ENCODE measurements at regions not wholly inside any gene's neighbourhood (a gene's known extent, or its start where the extent isn't known, plus 50 kb on each side); places are given as distances from the start of the nearest gene placed in this dataset.
"Not testable (repeated sequence)": the region's sequence is repeated elsewhere in the genome, so short reads cannot be mapped to it uniquely, and the experiment has no call there.

DNA sequence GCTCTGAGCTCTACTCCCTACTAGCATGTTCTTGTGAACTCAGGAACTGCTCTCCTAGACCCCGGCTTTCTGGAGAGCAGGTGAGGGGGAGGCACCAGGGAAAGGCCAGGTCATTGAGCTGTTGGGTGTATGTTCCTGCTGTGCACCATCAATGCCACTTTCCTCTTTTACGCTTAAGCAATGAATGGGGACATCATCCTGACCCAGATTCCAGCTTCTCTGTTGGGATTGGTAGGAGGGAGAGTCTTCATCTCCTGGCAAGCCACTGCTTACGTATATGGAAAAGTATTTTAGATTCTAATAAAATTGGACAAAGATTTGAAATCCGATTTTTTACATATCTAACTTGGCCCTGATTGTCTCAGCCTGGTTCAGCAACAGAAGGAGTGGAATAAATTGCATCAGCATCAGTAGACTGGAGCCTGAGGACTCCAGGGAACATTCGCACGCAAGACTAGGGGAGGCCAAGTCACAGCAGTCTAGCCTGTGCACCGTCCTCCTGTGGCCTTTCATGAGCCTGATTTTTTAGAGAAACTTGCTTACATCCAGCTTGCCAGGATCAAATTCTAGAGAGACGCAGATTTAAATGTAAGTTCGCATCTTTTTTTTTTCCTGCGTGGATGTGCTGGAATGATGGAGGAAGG is 439.3 kb downstream of the RPIA start:
- not testable (repeated sequence) for H3K27me3 ChIP-seq (ENCODE audit: control insufficient read depth, insufficient read depth, low read length); H3K9ac ChIP-seq (ENCODE audit: low read depth, low read length); H3K4me3 ChIP-seq (ENCODE audit: low read length); H3K9me3 ChIP-seq (replicated peaks; ENCODE audit: low read length); H3K36me3 ChIP-seq (ENCODE audit: insufficient read depth, low read length); H3K4me2 ChIP-seq (ENCODE audit: low read length); H3K4me1 ChIP-seq (ENCODE audit: control insufficient read depth, insufficient read depth, low read length)

- not testable (repeated sequence) for H3K4me3 ChIP-seq (ENCODE audit: low read length); H3K36me3 ChIP-seq (ENCODE audit: insufficient read depth, low read length); H3K4me2 ChIP-seq (ENCODE audit: low read length); H3K9ac ChIP-seq (ENCODE audit: low read depth, low read length); H3K27me3 ChIP-seq (ENCODE audit: control insufficient read depth, insufficient read depth, low read length); H3K9me3 ChIP-seq (replicated peaks; ENCODE audit: low read length); H3K4me1 ChIP-seq (ENCODE audit: control insufficient read depth, insufficient read depth, low read length)
These were observed 451.5 kb downstream of the RPIA start for GRCh38 chr2:89142959-89143358.

GRCh38 chr2:89145342-89145741 is 453.9 kb downstream of the RPIA start:
- H3K9ac ChIP-seq (ENCODE audit: low read depth, low read length); H3K27me3 ChIP-seq (ENCODE audit: control insufficient read depth, insufficient read depth, low read length); H3K9me3 ChIP-seq (replicated peaks; ENCODE audit: low read length); H3K4me1 ChIP-seq (ENCODE audit: control insufficient read depth, insufficient read depth, low read length); H3K4me2 ChIP-seq (ENCODE audit: low read length); H3K36me3 ChIP-seq (ENCODE audit: insufficient read depth, low read length); H3K4me3 ChIP-seq (ENCODE audit: low read length): not testable (repeated sequence)

DNA sequence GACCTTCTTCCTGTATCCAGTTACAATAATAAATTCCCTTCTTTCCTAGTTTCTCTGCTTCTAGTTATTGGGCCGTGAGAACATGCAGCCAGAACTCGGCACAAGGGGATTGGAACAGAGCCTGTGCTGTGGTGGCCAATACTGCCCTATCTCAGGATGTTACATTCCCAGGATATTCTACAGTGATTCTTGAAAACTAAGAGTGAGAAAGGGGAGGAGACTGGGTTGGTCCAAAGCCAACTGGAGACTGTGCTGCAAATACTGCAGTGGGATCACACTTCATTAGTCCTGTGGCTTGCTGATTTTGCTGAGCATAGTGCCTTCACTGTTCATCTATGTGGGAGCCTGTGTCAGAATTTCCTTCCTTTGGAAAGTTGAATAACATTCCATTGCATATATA is 456.8 kb downstream of the RPIA start:
- not testable (repeated sequence) for H3K36me3 ChIP-seq (ENCODE audit: insufficient read depth, low read length); H3K4me3 ChIP-seq (ENCODE audit: low read length); H3K4me2 ChIP-seq (ENCODE audit: low read length); H3K4me1 ChIP-seq (ENCODE audit: control insufficient read depth, insufficient read depth, low read length); H3K9ac ChIP-seq (ENCODE audit: low read depth, low read length); H3K27me3 ChIP-seq (ENCODE audit: control insufficient read depth, insufficient read depth, low read length); H3K9me3 ChIP-seq (replicated peaks; ENCODE audit: low read length)

GRCh38 chr2:89151699-89152098 is 460.2 kb downstream of the RPIA start:
- not testable (repeated sequence) for H3K9ac ChIP-seq (ENCODE audit: low read depth, low read length); H3K4me2 ChIP-seq (ENCODE audit: low read length); H3K4me1 ChIP-seq (ENCODE audit: control insufficient read depth, insufficient read depth, low read length); H3K36me3 ChIP-seq (ENCODE audit: insufficient read depth, low read length); H3K4me3 ChIP-seq (ENCODE audit: low read length); H3K27me3 ChIP-seq (ENCODE audit: control insufficient read depth, insufficient read depth, low read length); H3K9me3 ChIP-seq (replicated peaks; ENCODE audit: low read length)

DNA sequence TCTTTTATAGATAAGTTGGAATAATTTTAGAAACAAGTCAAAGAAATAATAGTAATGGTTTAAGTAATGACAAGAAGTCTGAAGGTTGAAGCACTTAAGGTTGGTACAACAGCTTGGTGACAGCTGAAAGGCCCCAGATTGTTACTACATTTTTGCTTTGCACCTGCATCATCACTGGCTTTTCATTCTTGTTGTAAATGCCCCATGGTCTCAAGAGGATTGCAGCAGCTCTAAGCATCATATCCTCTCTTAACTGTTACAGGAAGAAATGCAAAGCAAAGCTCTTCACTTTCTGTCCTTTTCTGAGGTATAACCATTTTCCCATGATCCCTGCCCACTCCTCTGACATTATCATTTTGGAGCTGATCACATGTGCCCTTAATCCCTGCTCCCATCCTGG is 461.0 kb downstream of the RPIA start:
- not testable (repeated sequence) for H3K27me3 ChIP-seq (ENCODE audit: control insufficient read depth, insufficient read depth, low read length); H3K36me3 ChIP-seq (ENCODE audit: insufficient read depth, low read length); H3K4me1 ChIP-seq (ENCODE audit: control insufficient read depth, insufficient read depth, low read length); H3K4me2 ChIP-seq (ENCODE audit: low read length); H3K4me3 ChIP-seq (ENCODE audit: low read length); H3K9ac ChIP-seq (ENCODE audit: low read depth, low read length); H3K9me3 ChIP-seq (replicated peaks; ENCODE audit: low read length)

GRCh38 chr2:89153210-89153609 is 461.7 kb downstream of the RPIA start:
- not testable (repeated sequence) for H3K9ac ChIP-seq (ENCODE audit: low read depth, low read length); H3K4me1 ChIP-seq (ENCODE audit: control insufficient read depth, insufficient read depth, low read length); H3K27me3 ChIP-seq (ENCODE audit: control insufficient read depth, insufficient read depth, low read length)

DNA sequence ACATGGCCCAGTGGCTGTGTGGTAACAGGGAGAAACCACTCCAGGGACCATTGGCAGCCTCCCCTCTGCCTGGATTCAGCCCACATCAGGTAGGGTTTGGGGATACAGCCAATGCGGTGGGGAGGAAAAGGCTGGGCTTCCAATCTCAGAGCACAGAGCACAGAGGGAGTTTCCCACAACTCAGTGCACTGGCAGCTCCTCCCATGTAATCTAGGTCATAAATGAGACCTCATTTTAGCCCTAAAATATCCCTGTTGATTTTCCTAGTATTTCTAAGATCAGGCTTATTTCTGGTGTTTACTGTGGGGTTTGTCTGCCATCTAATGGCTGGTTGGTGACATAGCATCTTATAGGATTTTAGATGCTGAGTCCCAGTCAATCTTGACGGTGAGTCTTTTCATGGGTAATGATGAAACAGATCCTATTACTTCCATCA is 462.8 kb downstream of the RPIA start:
- H3K4me3 ChIP-seq (ENCODE audit: low read length); H3K9me3 ChIP-seq (replicated peaks; ENCODE audit: low read length); H3K27me3 ChIP-seq (ENCODE audit: control insufficient read depth, insufficient read depth, low read length); H3K9ac ChIP-seq (ENCODE audit: low read depth, low read length); H3K4me1 ChIP-seq (ENCODE audit: control insufficient read depth, insufficient read depth, low read length); H3K36me3 ChIP-seq (ENCODE audit: insufficient read depth, low read length); H3K4me2 ChIP-seq (ENCODE audit: low read length): not testable (repeated sequence)

More at GRCh38 chr2:89153210-89153609, 461.7 kb downstream of the RPIA start:
- not testable (repeated sequence) for H3K36me3 ChIP-seq (ENCODE audit: insufficient read depth, low read length); H3K9me3 ChIP-seq (replicated peaks; ENCODE audit: low read length); H3K4me3 ChIP-seq (ENCODE audit: low read length); H3K4me2 ChIP-seq (ENCODE audit: low read length)

GRCh38 chr2:89160306-89160705 is 468.8 kb downstream of the RPIA start:
- H3K36me3 ChIP-seq (ENCODE audit: insufficient read depth, low read length); H3K27me3 ChIP-seq (ENCODE audit: control insufficient read depth, insufficient read depth, low read length); H3K9me3 ChIP-seq (replicated peaks; ENCODE audit: low read length); H3K4me2 ChIP-seq (ENCODE audit: low read length); H3K4me3 ChIP-seq (ENCODE audit: low read length); H3K4me1 ChIP-seq (ENCODE audit: control insufficient read depth, insufficient read depth, low read length); H3K9ac ChIP-seq (ENCODE audit: low read depth, low read length): not testable (repeated sequence)

DNA sequence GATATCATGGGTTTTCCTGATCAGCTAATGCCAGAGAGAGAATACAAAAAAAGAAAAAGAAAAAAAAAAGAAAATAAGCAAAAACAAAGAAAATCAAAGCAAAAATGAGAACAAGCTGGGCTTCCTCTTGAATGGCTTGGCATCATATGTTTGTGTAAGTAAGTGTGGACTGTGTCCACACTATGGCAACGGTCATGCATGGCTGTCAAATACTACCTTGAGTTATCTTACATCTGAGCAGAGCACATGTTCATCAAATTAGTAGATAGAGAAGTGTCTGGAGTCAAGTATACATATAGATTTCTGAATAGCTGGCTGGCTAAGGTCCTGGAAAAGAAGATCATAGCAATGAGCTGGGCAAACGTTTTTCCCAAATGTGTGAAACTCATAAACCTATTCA is 470.2 kb downstream of the RPIA start:
- H3K9me3 ChIP-seq (replicated peaks; ENCODE audit: low read length); H3K4me3 ChIP-seq (ENCODE audit: low read length); H3K4me2 ChIP-seq (ENCODE audit: low read length); H3K9ac ChIP-seq (ENCODE audit: low read depth, low read length); H3K36me3 ChIP-seq (ENCODE audit: insufficient read depth, low read length); H3K4me1 ChIP-seq (ENCODE audit: control insufficient read depth, insufficient read depth, low read length); H3K27me3 ChIP-seq (ENCODE audit: control insufficient read depth, insufficient read depth, low read length): not testable (repeated sequence)

DNA sequence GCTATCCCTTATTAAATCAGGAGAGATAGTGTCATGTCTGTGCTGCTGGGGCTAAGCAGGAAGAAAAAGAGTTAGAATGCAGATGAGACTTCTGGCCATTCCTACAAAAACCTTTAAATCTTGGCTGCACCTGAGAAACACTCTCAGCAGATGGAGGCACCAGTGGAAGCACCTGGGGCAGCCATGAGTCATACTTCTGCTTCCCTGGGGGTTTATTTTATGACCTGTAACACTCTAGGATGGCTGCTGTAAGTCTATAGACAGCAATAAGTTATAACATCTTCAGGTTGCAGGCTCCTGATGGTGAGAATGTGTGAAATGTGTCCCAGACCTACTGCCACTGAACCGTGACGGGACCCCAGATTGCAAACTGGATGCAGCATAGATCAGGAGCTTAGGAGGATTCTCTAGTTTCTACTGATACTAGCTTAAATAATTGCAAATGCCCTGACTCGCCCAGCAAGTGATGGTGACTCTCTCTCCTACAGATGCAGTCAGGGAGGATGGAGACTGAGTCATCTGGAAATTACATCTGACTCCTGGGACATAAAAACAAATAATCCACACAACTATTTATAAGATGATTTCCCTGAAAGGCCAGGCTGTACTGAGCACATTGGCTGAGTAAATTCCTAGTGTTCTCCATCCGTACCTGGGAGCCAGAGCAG is 479.2 kb downstream of the RPIA start:
- H3K9me3 ChIP-seq (replicated peaks; ENCODE audit: low read length); H3K4me1 ChIP-seq (ENCODE audit: control insufficient read depth, insufficient read depth, low read length); H3K27me3 ChIP-seq (ENCODE audit: control insufficient read depth, insufficient read depth, low read length); H3K4me3 ChIP-seq (ENCODE audit: low read length); H3K9ac ChIP-seq (ENCODE audit: low read depth, low read length); H3K4me2 ChIP-seq (ENCODE audit: low read length); H3K36me3 ChIP-seq (ENCODE audit: insufficient read depth, low read length): not testable (repeated sequence)

DNA sequence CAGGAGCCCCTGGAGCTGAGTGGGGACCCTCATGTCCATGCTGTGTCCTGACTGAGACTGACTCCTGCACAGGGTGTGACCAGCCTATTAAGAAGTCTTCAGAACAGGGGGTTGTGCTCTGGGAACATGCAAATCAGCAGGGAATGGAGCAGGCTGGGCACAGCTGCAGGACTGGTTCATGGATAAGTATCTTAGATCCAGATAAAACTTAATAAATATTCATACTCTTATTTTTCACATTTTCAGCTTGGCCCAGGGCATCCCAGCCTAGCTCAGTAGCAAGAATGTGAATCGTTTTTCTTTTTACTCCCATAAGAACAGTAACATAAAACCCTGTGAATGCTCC is 479.7 kb downstream of the RPIA start:
- H3K27me3 ChIP-seq (ENCODE audit: control insufficient read depth, insufficient read depth, low read length); H3K4me3 ChIP-seq (ENCODE audit: low read length); H3K36me3 ChIP-seq (ENCODE audit: insufficient read depth, low read length); H3K9me3 ChIP-seq (replicated peaks; ENCODE audit: low read length); H3K4me1 ChIP-seq (ENCODE audit: control insufficient read depth, insufficient read depth, low read length); H3K4me2 ChIP-seq (ENCODE audit: low read length); H3K9ac ChIP-seq (ENCODE audit: low read depth, low read length): not testable (repeated sequence)

All from skeletal muscle satellite cell (primary cell).